Sigmoid colon (tissue), 4 donors: ENCODE measurements at regions not wholly inside any gene's neighbourhood (a gene's known extent, or its start where the extent isn't known, plus 50 kb on each side); places are given as distances from the start of the nearest gene placed in this dataset.

Source experiments
- EP300 ChIP-seq, 4 donors: sonication (generic); formaldehyde crosslinking; IDR thresholded peaks; one replicate each; pipeline ENCODE4 v1.6.1; 2017; ENCODE audit warnings: antibody characterized with exemption in 4 of 4
- POLR2A ChIP-seq, 2 donors: fragments of 450-650 bp; IDR thresholded peaks; one replicate each; pipeline ENCODE4 v1.6.1; 2016; ENCODE audit warnings: antibody characterized with exemption in 2 of 2, mild to moderate bottlenecking in 2 of 2, moderate library complexity in 2 of 2
- TF ChIP-seq, protein P1 (sequence below), 4 experiments: fragments of 450-650 bp in 3 of 4; fragments of 200-600 bp in 1 of 4; IDR thresholded peaks; one replicate each; pipeline ENCODE4 v1.5.1; 2016 to 2019; ENCODE audit warnings: antibody characterized with exemption in 4 of 4, mild to moderate bottlenecking in 3 of 4, moderate library complexity in 2 of 4

DNA sequence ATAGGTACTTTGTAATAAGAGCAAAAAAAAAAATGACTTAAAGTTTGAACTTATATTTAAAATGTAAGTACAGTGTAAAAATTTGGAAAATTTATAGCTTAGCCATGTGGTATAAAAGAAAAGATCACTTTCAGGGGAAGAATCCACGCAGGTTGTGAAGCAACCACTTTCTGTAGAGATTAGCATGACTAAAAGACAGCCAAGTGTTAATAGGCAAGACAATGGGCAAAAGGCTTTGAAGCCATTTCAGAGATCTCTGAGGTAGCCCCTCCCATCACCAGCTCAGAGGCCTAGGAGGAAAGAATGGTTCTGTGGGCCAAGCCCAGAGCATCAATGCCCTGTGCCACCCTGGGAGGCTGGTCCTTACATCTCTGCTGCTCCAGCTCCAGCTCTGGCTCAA, 346.3 kb upstream of the CHD1 start:
- TF ChIP-seq POLR2A (IDR thresholded peaks at IDR 0.05), result no peak
- TF ChIP-seq, protein P1, sequence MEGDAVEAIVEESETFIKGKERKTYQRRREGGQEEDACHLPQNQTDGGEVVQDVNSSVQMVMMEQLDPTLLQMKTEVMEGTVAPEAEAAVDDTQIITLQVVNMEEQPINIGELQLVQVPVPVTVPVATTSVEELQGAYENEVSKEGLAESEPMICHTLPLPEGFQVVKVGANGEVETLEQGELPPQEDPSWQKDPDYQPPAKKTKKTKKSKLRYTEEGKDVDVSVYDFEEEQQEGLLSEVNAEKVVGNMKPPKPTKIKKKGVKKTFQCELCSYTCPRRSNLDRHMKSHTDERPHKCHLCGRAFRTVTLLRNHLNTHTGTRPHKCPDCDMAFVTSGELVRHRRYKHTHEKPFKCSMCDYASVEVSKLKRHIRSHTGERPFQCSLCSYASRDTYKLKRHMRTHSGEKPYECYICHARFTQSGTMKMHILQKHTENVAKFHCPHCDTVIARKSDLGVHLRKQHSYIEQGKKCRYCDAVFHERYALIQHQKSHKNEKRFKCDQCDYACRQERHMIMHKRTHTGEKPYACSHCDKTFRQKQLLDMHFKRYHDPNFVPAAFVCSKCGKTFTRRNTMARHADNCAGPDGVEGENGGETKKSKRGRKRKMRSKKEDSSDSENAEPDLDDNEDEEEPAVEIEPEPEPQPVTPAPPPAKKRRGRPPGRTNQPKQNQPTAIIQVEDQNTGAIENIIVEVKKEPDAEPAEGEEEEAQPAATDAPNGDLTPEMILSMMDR (IDR thresholded peaks at IDR 0.05), result no peak
- TF ChIP-seq EP300 (IDR thresholded peaks at IDR 0.05), result no peak
